A549 (cell line): ENCODE measurements at regions not wholly inside any gene's neighbourhood (a gene's known extent, or its start where the extent isn't known, plus 50 kb on each side); places are given as distances from the start of the nearest gene placed in this dataset.

Source experiments
- ATAC-seq, 2 experiments: fragments of 200-7000 bp in 1 of 2; fragments of >200 bp in 1 of 2; cut with Nextera tagmentation in 1 of 2; cut with Tn5 transposase in 1 of 2; 3 replicates each; pipeline versions ENCODE4 v1.8.0 to v1.9.1; 2018 to 2020; ENCODE audit warnings: mild to moderate bottlenecking in 1 of 2, moderate library complexity in 1 of 2
- CTCF ChIA-PET: fragments of 300-600 bp; sonication (Branson Sonifier 250); formaldehyde crosslinking; extraction: SDS; loops from one replicate; lab custom pipeline; 2021; ENCODE audit warnings: antibody characterized with exemption, inconsistent platforms; lab: Yijun Ruan, JAX
- POLR2A ChIA-PET: fragments of 350-600 bp; formaldehyde crosslinking; extraction: SDS; loops from one replicate; lab custom pipeline; 2021; ENCODE audit warnings: antibody characterized with exemption, inconsistent platforms; lab: Yijun Ruan, JAX
- DNase-seq, 2 experiments: peaks; one replicate each; pipeline versions ENCODE4 v3.0.0 to v3.0.0-alpha.2; 2011 to 2016; ENCODE audit warnings: low read depth in 1 of 2, low spot score in 1 of 2
- FAIRE-seq: peaks from 2 replicates; lab custom pipeline; 2011; peaks lifted over from hg19 to GRCh38; lab: Jason Lieb, UNC
- H3K27ac ChIP-seq, 2 experiments: fragments of >200 bp; sonication (Bioruptor Twin); formaldehyde crosslinking; 3 replicates each; pipeline ENCODE4 v1.5.1; 2016 to 2017
- H3K4me1 ChIP-seq: fragments of >200 bp; sonication (Bioruptor Twin); formaldehyde crosslinking; 3 replicates; pipeline ENCODE4 v1.6.1; 2016
- H3K4me2 ChIP-seq: fragments of >200 bp; sonication (Bioruptor Twin); formaldehyde crosslinking; 3 replicates; pipeline ENCODE4 v1.6.1; 2016
- H3K4me3 ChIP-seq: fragments of >200 bp; sonication (Bioruptor Twin); formaldehyde crosslinking; 3 replicates; pipeline ENCODE4 v1.5.1; 2016
- H3K9me3 ChIP-seq: fragments of >200 bp; sonication (Bioruptor Twin); formaldehyde crosslinking; 3 replicates; pipeline ENCODE4 v1.6.1; 2016
- CBX2 ChIP-seq: fragments of 200-600 bp; sonication (generic); IDR thresholded peaks from 2 replicates; pipeline ENCODE4 v1.6.1; 2016; ENCODE audit warnings: low read depth, mild to moderate bottlenecking, borderline replicate concordance
- CBX8 ChIP-seq: fragments of 200-600 bp; sonication (generic); IDR thresholded peaks from 2 replicates; pipeline ENCODE4 v1.6.1; 2016
- CEBPB ChIP-seq, 2 experiments: fragments of >200 bp in 1 of 2; sonication (Bioruptor Twin) in 1 of 2; formaldehyde crosslinking in 1 of 2; IDR thresholded peaks; 2 replicates each; pipeline ENCODE4 v1.6.1; 2012 to 2016
- CHD2 ChIP-seq: fragments of 150-350 bp; IDR thresholded peaks from 2 replicates; pipeline ENCODE4 v1.6.1; 2014; ENCODE audit warnings: low read length; ENCODE audit not compliant: partially characterized antibody
- EP300 ChIP-seq, 2 experiments: fragments of >200 bp; sonication (Bioruptor Twin); formaldehyde crosslinking; IDR thresholded peaks; 2 replicates in 1 of 2; 3 replicates in 1 of 2; pipeline ENCODE4 v1.6.1; 2016 to 2017
- ESRRA ChIP-seq: fragments of 150-350 bp; IDR thresholded peaks from 2 replicates; pipeline ENCODE4 v1.6.1; 2014; ENCODE audit warnings: mild to moderate bottlenecking, low read length, borderline replicate concordance
- FOSL2 ChIP-seq, 2 experiments: fragments of 450-650 bp in 1 of 2; fragments of >200 bp in 1 of 2; sonication (Bioruptor Twin) in 1 of 2; formaldehyde crosslinking; IDR thresholded peaks; 2 replicates each; pipeline versions ENCODE4 v1.5.0 to v1.6.1; 2016 to 2020; ENCODE audit warnings: mild to moderate bottlenecking in 1 of 2, moderate library complexity in 1 of 2
- FOXS1 ChIP-seq: fragments of 250-450 bp; sonication (Bioruptor Pico); IDR thresholded peaks from 2 replicates; pipeline ENCODE4 v1.5.0; 2020; ENCODE audit warnings: mild to moderate bottlenecking, moderate library complexity
- HDAC2 ChIP-seq: fragments of 200-600 bp; sonication (generic); IDR thresholded peaks from 2 replicates; pipeline ENCODE4 v1.6.1; 2016
- HEYL ChIP-seq: fragments of 250-450 bp; sonication (Bioruptor Pico); IDR thresholded peaks from 2 replicates; pipeline ENCODE4 v1.8.0; 2021; ENCODE audit warnings: mild to moderate bottlenecking, moderate library complexity
- HOXB5 ChIP-seq: fragments of 250-450 bp; sonication (Bioruptor Pico); IDR thresholded peaks from 2 replicates; pipeline ENCODE4 v1.5.0; 2020; ENCODE audit warnings: mild to moderate bottlenecking, moderate library complexity
- KDM5A ChIP-seq: fragments of 200-600 bp; sonication (generic); IDR thresholded peaks from 2 replicates; pipeline ENCODE4 v1.6.1; 2016; ENCODE audit warnings: antibody characterized with exemption, mild to moderate bottlenecking
- NFE2L2 ChIP-seq: fragments of 150-350 bp; conservative IDR thresholded peaks from 2 replicates; pipeline ENCODE4 v1.6.1; 2014; ENCODE audit warnings: low read length
- NPAS2 ChIP-seq: fragments of 250-450 bp; sonication (Bioruptor Pico); IDR thresholded peaks from 2 replicates; pipeline ENCODE4 v1.8.0; 2022; ENCODE audit warnings: mild to moderate bottlenecking, moderate library complexity, borderline replicate concordance
- NR3C1 ChIP-seq: fragments of >200 bp; sonication (Bioruptor Twin); formaldehyde crosslinking; IDR thresholded peaks from 3 replicates; pipeline ENCODE4 v1.6.1; 2017
- RAD21 ChIP-seq, 2 experiments: fragments of >200 bp in 1 of 2; sonication (Bioruptor Twin) in 1 of 2; formaldehyde crosslinking in 1 of 2; IDR thresholded peaks in 1 of 2; conservative IDR thresholded peaks in 1 of 2; 2 replicates in 1 of 2; 3 replicates in 1 of 2; pipeline ENCODE4 v1.6.1; 2012 to 2018; ENCODE audit warnings: inconsistent platforms in 1 of 2
- RFX5 ChIP-seq: fragments of 450-650 bp; IDR thresholded peaks from 2 replicates; pipeline ENCODE4 v1.7.1; 2014; ENCODE audit warnings: antibody characterized with exemption, mild to moderate bottlenecking, moderate library complexity
- RNF2 ChIP-seq: fragments of 200-600 bp; sonication (generic); IDR thresholded peaks from 2 replicates; pipeline ENCODE4 v1.6.1; 2016; ENCODE audit warnings: low read depth, mild to moderate bottlenecking, antibody characterized with exemption, moderate library complexity, borderline replicate concordance
- ZNF302 ChIP-seq: fragments of 250-450 bp; sonication (Bioruptor Pico); IDR thresholded peaks from 2 replicates; pipeline ENCODE4 v1.9.0; 2021; ENCODE audit warnings: inconsistent platforms, mild to moderate bottlenecking, moderate library complexity
- WGBS: methylation state at CpG from one replicate; pipeline ENCODE4 v1.1.6; 2017; ENCODE audit errors: missing lambda C conversion rate; 5-methylcytosine and 5-hydroxymethylcytosine counted together
- TF ChIP-seq, protein P1 (sequence below): fragments of >200 bp; sonication (Bioruptor Twin); formaldehyde crosslinking; IDR thresholded peaks from 3 replicates; pipeline ENCODE4 v1.5.1; 2016
- TF ChIP-seq, protein P2 (sequence below): fragments of >200 bp; sonication (Bioruptor Twin); formaldehyde crosslinking; IDR thresholded peaks from 3 replicates; pipeline ENCODE4 v1.6.1; 2016
- TF ChIP-seq, protein P3 (sequence below): IDR thresholded peaks from 2 replicates; pipeline ENCODE4 v1.6.1; 2012; ENCODE audit warnings: low read depth, borderline replicate concordance
- TF ChIP-seq, protein P4 (sequence below): IDR thresholded peaks from 2 replicates; pipeline ENCODE4 v1.6.1; 2012

DNA sequence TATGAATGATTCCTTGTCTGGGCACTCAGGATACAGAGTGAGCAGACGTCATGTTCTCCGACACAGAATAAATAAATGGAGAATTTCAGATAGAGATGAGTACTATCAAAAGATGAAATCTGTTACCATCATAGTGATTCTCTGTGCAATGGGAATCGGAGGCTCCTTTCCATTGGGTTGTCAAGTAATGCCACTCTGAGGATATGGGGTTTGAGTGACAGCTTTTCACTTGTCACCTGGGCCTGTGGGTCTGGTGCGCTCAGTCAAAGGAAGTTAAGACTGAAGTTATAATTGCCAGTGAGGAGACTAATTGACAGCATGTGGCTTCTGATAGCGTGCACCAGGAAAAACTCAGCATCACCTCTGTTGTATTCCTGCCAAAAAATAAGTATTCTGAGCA is 387.2 kb downstream of the SOX11 start:
- TF ChIP-seq HOXB5 (no peak), NPAS2 (no peak), CHD2 (no peak), KDM5A (no peak), CEBPB (IDR thresholded peaks at IDR 0.05) (no peak), RNF2 (no peak), FOXS1 (no peak), RFX5 (no peak)
- TF ChIP-seq, protein P1, sequence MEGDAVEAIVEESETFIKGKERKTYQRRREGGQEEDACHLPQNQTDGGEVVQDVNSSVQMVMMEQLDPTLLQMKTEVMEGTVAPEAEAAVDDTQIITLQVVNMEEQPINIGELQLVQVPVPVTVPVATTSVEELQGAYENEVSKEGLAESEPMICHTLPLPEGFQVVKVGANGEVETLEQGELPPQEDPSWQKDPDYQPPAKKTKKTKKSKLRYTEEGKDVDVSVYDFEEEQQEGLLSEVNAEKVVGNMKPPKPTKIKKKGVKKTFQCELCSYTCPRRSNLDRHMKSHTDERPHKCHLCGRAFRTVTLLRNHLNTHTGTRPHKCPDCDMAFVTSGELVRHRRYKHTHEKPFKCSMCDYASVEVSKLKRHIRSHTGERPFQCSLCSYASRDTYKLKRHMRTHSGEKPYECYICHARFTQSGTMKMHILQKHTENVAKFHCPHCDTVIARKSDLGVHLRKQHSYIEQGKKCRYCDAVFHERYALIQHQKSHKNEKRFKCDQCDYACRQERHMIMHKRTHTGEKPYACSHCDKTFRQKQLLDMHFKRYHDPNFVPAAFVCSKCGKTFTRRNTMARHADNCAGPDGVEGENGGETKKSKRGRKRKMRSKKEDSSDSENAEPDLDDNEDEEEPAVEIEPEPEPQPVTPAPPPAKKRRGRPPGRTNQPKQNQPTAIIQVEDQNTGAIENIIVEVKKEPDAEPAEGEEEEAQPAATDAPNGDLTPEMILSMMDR = no peak
- TF ChIP-seq, protein P2, sequence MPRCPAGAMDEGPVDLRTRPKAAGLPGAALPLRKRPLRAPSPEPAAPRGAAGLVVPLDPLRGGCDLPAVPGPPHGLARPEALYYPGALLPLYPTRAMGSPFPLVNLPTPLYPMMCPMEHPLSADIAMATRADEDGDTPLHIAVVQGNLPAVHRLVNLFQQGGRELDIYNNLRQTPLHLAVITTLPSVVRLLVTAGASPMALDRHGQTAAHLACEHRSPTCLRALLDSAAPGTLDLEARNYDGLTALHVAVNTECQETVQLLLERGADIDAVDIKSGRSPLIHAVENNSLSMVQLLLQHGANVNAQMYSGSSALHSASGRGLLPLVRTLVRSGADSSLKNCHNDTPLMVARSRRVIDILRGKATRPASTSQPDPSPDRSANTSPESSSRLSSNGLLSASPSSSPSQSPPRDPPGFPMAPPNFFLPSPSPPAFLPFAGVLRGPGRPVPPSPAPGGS = no peak
- TF ChIP-seq, protein P3, sequence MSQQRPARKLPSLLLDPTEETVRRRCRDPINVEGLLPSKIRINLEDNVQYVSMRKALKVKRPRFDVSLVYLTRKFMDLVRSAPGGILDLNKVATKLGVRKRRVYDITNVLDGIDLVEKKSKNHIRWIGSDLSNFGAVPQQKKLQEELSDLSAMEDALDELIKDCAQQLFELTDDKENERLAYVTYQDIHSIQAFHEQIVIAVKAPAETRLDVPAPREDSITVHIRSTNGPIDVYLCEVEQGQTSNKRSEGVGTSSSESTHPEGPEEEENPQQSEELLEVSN = no peak
- no peak overlapping the region for H3K27ac ChIP-seq
- H3K4me1 ChIP-seq = no peaks in the 10 kb centered on the region
- WGBS = 47% methylated on average over 5 of the region's 5 CpGs
- ATAC-seq (no peak), DNase-seq (no peak), FAIRE-seq (no peak)
- H3K9me3 ChIP-seq = no peaks in the 10 kb centered on the region
- no peak overlapping the region for H3K4me3 ChIP-seq
- CTCF ChIA-PET = no interaction called here
- H3K4me2 ChIP-seq = no peak overlapping the region
- POLR2A ChIA-PET = no interaction called here

DNA sequence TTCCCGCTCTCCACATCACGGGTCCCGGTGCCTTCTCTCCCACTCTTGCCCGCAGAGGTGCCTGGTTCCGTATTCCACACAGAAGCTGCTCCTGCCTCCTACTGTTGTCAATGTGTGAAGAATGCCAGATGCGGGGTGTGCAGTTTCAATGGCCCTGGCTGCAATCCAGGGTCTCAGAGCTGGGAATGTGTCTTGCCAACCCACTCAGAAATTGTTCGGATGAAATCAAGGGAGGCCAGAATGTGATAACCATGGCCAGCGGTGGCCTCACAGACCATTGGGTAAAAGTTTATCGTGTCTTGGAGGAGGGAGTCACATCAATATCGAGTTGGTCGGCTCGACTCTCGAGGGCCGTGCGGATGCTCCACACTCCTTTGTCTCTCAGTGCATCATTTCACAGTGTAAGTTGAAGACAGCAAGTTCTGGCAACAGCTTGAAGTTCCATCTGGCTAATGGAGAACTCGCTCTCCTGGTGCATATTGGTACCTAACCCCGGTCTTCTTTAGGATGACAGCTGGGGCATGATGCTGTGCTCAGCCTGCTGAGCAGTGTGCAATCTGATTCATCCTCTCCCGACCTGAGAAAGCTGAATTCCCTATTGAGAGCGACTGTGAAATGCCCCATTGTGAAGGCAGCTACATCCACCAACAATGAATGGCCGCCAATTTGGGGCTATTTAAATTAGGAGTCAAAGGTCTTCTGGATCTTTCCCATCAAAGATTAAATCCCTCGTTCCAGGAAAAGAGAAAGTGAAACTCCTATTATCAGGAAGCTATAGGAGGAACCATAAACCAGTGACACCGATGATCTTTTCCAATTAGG is 389.0 kb downstream of the SOX11 start:
- 28% methylated on average over 22 of the region's 22 CpGs for WGBS
- Histone ChIP-seq H3K27ac (no peak overlapping the region), H3K4me1 (no peaks in the 10 kb centered on the region), H3K9me3 (peaks cover 2% of the 10 kb centered on the region; the same call in 1 of the 3 replicates), H3K4me2 (peak overlapping the region; percentile 69), H3K4me3 (peak overlapping the region; percentile 24; the same call in 2 of the 3 replicates)
- ChIA-PET POLR2A (no interaction called here), CTCF (interaction anchor here (1.1 to 1.3 kb wide), 2 partner anchors 12 to 102 kb away, joined by 3 to 6 read pairs; no protein-coding TSS in a partner anchor)
- FAIRE-seq (no peak), ATAC-seq (peak in 1 of 2 experiments; percentile 38; a peak in 3 of 6 replicates), DNase-seq (no peak)
- TF ChIP-seq CHD2 (no peak), CEBPB (IDR thresholded peaks at IDR 0.05) (no peak), CBX2 (no peak), NR3C1 (no peak), KDM5A (no peak), NFE2L2 (no peak), HDAC2 (no peak), CBX8 (no peak), RAD21 (conservative IDR thresholded peaks at IDR 0.05 in 1 of 2, IDR thresholded peaks at IDR 0.05 in 1 of 2) (no peak), HEYL (CRISPR knock-in tag) (no peak), ZNF302 (CRISPR knock-in tag) (no peak), EP300 (IDR thresholded peaks at IDR 0.05) (no peak), ESRRA (no peak), FOSL2 (IDR thresholded peaks at IDR 0.05) (no peak), FOSL2 (CRISPR knock-in tag; IDR thresholded peaks at IDR 0.05) (no peak)
- TF ChIP-seq, protein P1 = no peak
- TF ChIP-seq, protein P4, sequence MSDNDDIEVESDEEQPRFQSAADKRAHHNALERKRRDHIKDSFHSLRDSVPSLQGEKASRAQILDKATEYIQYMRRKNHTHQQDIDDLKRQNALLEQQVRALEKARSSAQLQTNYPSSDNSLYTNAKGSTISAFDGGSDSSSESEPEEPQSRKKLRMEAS = no peak
